HG03103 (cell line): ENCODE measurements at regions not wholly inside any gene's neighbourhood (a gene's known extent, or its start where the extent isn't known, plus 50 kb on each side); places are given as distances from the start of the nearest gene placed in this dataset.

Source experiments
- ATAC-seq: cut with Tn5 transposase; IDR thresholded peaks from one replicate; pipeline ENCODE4 v1.9.1; 2021; ENCODE audit warnings: low read depth; ENCODE audit not compliant: unreplicated experiment

GRCh38 chr9:28866951-28867350, 1293.7 kb upstream of the C9orf72 start:
- no peak for ATAC-seq

DNA sequence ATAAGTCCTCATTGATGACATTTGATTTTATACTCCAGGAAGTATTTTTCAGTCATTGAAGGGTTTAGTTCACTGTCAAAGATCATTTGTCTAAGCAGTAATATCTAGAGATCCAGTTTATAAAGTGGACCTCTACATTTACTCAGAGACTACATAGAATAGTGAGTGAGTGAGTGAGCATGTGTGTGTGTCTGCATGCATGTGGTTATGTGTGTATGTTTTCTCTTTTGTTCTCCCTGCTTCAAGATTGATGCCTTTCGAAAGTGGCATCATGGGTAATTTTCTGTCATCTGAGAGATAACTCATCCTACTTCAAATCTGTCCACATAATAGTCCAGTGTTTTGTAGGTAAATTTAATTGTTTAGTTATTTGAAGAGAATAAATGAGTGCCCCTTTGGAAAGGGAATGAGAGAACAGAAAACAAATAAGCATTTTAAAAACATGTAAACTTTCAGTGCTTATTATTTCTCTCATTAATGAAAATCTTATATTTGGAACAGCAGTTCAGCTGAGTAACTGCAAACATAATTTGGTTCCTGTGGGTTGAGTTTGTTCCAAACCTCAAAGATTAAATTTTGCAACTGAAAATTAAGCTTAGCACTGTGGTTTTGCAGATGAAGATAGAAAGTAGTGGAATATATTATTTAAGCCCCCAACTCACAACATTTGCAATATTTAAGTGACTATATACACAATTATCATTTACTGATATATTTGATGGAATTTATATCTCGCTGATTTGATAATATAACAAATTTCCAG, 1295.1 kb upstream of the C9orf72 start:
- no peak for ATAC-seq

GRCh38 chr9:28882529-28882928, 1309.2 kb upstream of the C9orf72 start:
- ATAC-seq: no peak

- no peak for ATAC-seq
Measured at GRCh38 chr9:28883234-28883633, 1310.0 kb upstream of the C9orf72 start.

GRCh38 chr9:28887188-28887884, 1314.1 kb upstream of the C9orf72 start:
- ATAC-seq: no peak

- no peak for ATAC-seq
Measured at GRCh38 chr9:28888806-28889205, 1315.5 kb upstream of the C9orf72 start.

- no peak for ATAC-seq
Measured at GRCh38 chr9:28892538-28892937, 1319.3 kb upstream of the C9orf72 start.

GRCh38 chr9:28899267-28899666, 1326.0 kb upstream of the C9orf72 start:
- ATAC-seq: no peak

DNA sequence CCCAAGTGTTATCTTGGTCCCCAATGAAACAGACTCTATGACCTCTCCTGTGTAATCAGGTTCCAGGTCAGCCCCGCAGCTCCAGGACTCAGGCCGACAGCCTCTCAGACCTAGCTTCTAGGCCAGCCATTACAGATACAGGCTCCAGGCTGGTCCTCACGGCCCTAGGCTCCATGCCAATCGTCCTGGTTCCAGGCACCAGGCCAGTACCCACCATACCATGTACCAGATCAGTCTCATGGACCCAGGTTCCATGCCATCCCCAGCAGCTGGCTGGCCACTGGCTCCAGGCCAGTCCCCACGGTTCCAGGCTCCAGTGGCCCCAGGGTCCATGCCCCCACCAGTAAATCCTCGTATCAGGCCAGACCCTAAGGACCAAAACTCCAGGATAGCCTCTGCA, 1326.6 kb upstream of the C9orf72 start:
- ATAC-seq: no peak

DNA sequence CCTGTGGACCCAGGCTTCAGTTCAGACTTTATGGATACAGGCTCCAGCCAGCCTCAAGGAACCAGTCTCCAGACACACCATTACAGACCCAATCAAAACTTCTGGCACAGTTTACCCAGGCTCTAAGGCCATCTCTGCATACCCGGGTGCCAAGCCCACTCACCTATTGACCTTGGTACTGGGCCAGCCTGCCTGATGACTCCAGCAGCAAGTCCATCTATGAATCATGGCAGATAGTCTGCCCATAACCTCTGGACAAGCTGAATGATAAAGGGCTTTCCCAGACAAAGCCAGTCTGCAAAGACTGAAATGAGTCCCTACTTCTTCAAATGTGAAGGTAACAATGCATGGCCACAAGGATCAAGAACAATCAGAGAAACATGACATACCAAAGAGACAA, 1327.1 kb upstream of the C9orf72 start:
- no peak for ATAC-seq

GRCh38 chr9:28909526-28909925, 1336.2 kb upstream of the C9orf72 start:
- ATAC-seq: no peak

GRCh38 chr9:28912621-28913020, 1339.3 kb upstream of the C9orf72 start:
- no peak for ATAC-seq

GRCh38 chr9:28915202-28915930, 1342.1 kb upstream of the C9orf72 start:
- no peak for ATAC-seq

GRCh38 chr9:28916348-28916747, 1343.1 kb upstream of the C9orf72 start:
- ATAC-seq: no peak

DNA sequence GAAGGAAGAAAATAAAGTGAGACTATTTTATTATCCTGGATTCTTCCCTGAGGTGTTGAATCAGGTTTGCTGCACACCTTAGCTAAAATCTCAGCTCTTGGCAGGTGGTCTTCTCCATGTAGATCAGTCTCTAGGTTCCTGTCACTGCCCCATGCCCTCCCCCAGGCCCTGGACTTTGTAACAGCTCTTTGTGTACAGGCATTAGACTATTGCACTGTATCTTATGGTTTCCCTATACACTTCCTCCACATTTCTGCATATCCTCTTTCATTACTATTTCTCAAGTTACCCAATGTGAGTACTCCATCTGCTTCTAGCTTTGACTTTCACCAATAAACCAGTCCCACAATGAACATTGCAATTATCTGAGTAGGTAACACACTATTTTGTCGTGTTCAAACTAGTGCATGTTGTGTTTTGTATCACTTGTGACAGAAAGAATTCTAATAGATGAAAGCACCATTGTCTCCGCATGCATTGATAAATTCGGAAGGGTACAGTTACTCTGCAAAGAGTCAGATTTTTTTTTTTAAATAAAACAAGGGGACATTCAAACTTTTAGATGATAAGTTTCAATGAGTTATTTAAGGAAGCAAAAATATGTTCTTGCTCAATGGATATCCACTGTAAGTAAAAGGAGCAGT, 1348.7 kb upstream of the C9orf72 start:
- no peak for ATAC-seq

- no peak for ATAC-seq
Measured at GRCh38 chr9:28922891-28923290, 1349.6 kb upstream of the C9orf72 start.

DNA sequence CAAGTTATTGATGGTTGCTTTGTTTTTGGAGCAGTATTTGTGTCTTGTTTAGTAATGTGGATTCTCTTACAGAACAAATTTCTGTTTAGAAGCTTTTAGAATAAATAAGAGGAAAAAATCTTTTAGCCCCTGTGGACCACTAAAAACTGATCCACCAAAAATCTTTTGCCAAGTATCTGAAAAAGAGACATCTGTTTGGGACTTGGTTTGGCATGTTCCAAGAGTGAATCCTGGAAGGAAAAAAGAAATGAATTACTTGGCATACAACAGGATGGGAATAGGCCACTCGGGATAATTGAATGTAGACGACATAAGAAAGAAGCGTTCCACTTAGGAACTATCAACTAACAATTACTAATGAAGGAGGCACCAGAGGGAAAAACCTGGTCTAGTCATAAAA, 1350.1 kb upstream of the C9orf72 start:
- no peak for ATAC-seq

GRCh38 chr9:28925157-28925556, 1351.9 kb upstream of the C9orf72 start:
- ATAC-seq: no peak

DNA sequence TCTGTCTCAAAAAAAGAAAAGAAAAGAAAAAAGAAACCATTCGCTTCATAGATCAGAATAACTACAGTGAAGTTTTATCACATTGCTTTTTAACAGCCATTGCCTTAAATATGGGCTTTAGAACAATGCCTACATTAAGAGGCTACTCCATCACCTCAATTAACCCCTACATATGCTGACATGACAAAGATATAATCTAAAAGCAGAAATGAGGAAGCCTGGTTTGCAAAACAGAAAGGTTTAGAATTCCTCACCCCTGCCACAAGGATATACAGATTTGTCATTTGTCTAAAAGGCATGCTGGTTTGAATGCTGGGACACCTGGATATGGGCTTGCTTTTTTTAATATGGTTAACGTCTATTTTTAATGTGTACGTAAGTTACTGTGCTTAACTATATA, 1353.0 kb upstream of the C9orf72 start:
- no peak for ATAC-seq

DNA sequence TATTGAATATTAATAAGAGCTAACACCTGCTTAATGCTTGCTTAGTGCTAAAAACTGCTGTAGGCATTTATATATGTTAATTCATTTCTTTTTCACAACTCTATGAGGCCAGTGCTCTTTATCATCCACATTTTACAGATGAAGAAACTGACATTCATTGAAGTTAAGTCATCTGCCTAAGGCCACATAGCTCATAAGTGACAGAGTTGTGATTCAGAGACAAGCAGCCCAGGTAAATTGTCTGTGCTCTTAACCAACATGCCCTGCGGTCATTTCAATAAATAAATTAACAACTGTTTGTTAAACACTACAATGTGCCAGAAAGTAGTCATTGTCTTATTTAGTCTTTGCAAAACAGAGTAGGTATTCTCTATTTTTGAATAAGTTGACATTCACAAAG, 1354.4 kb upstream of the C9orf72 start:
- no peak for ATAC-seq

DNA sequence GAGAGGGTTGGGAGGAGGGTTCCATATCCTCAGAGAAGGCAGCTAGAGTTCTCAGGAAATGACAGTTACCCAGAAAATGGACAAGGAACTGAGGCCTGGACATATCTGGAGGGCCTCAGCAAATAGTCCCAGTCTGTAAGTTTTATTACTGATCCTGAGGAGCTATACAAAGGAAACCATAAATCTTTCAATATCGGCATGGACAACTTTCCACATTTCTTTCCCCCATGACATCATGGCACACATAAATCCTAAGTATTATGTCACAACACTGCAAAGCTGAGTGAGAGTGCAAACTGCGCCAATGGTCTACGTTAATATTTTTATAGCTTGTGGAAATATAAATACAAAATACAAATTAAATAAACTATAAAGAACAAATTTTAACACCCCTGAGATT, 1356.2 kb upstream of the C9orf72 start:
- no peak for ATAC-seq
